ENCODE measurements at regions not wholly inside any gene's neighbourhood (a gene's known extent, or its start where the extent isn't known, plus 50 kb on each side); places are given as distances from the start of the nearest gene placed in this dataset.

- DNase-seq: no peak
- no peak for TF ChIP-seq CTCF (IDR thresholded peaks at IDR 0.05)
- 44% methylated on average over 5 of the region's 9 CpGs for WGBS (ENCODE audit: insufficient coverage)
- Histone ChIP-seq H3K4me2 (replicated peaks; ENCODE audit: extremely low read depth, low read length, poor library complexity, severe bottlenecking) (no peak overlapping the region), H3K27ac (ENCODE audit: low read depth in 1 of 2, low read length in 2 of 2) (no peak overlapping the region), H4K20me1 (ENCODE audit: insufficient read depth, low read length) (no peaks in the 10 kb centered on the region), H3K27me3 (ENCODE audit: control insufficient read depth in 2 of 2, insufficient read depth in 2 of 2, low read length in 2 of 2) (no peaks in the 10 kb centered on the region), H3K36me3 (replicated peaks in 1 of 2; ENCODE audit: control insufficient read depth in 1 of 2, insufficient read depth in 2 of 2, low read length in 2 of 2) (no peaks in the 10 kb centered on the region), H3K4me1 (ENCODE audit: control insufficient read depth in 1 of 2, insufficient read depth in 2 of 2, low read length in 2 of 2) (no peaks in the 10 kb centered on the region), H2AFZ (ENCODE audit: insufficient read depth, low read depth, low read length, poor library complexity, severe bottlenecking) (no peak overlapping the region), H3K79me2 (ENCODE audit: insufficient read depth, low read length) (no peaks in the 10 kb centered on the region), H3K9ac (ENCODE audit: insufficient read depth, low read length, poor library complexity, severe bottlenecking) (no peak overlapping the region), H3K4me3 (replicated peaks in 1 of 3; ENCODE audit: low read depth in 2 of 3, low read length in 3 of 3) (no peak overlapping the region), H3K9me3 (replicated peaks in 1 of 2; ENCODE audit: control insufficient read depth in 1 of 2, insufficient read depth in 1 of 2, low read length in 2 of 2) (peaks cover 3% of the 10 kb centered on the region in 2 donors)
- Mint-ChIP-seq H3K27me3 (ENCODE audit: low read depth in 3 of 3) (peaks cover 0 to 6% (median 0%) of the 10 kb centered on the region in 3 donors), H3K9me3 (peaks cover 0 to 26% (median 4%) of the 10 kb centered on the region in 7 donors), H3K27ac (peak overlapping the region in 1 of 7 donors; percentile 23), H3K4me3 (no peak overlapping the region), H3K4me1 (no peaks in the 10 kb centered on the region), H3K36me3 (no peaks in the 10 kb centered on the region)
- intact Hi-C loops (cut with micrococcal nuclease): no loop called here
Measured at GRCh38 chr13:34627509-34628208, 314.4 kb upstream of the NBEA start.

DNA sequence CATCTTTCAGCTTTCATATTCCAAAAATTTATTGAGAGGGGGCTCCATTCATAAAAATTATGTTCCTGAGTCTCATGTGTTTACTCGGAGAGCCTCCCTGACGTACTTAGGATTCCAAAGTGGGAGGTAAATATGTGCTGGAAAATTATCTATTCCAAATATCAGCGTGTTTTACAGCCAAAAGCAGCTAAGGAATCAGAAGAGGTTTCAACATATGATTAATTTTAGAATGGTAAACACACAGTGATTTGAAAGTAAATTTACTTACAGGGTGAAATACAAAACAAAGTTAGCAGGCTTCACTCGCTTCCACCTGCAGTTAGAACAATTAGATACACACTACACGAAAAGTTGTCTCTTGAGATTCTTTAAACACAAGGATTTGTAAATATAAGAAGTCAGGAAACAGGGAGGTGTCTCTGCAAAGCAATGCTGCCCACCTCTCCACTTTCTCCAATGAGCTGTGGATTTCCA, 313.8 kb upstream of the NBEA start:
- Histone ChIP-seq H3K27me3 (ENCODE audit: control insufficient read depth in 2 of 2, insufficient read depth in 2 of 2, low read length in 2 of 2) (no peaks in the 10 kb centered on the region), H2AFZ (ENCODE audit: insufficient read depth, low read depth, low read length, poor library complexity, severe bottlenecking) (no peak overlapping the region), H3K4me1 (ENCODE audit: control insufficient read depth in 1 of 2, insufficient read depth in 2 of 2, low read length in 2 of 2) (no peaks in the 10 kb centered on the region), H3K27ac (ENCODE audit: low read depth in 1 of 2, low read length in 2 of 2) (no peak overlapping the region), H3K36me3 (replicated peaks in 1 of 2; ENCODE audit: control insufficient read depth in 1 of 2, insufficient read depth in 2 of 2, low read length in 2 of 2) (no peaks in the 10 kb centered on the region), H3K4me3 (replicated peaks in 1 of 3; ENCODE audit: low read depth in 2 of 3, low read length in 3 of 3) (no peak overlapping the region), H3K4me2 (replicated peaks; ENCODE audit: extremely low read depth, low read length, poor library complexity, severe bottlenecking) (no peak overlapping the region), H3K9ac (ENCODE audit: insufficient read depth, low read length, poor library complexity, severe bottlenecking) (no peak overlapping the region), H4K20me1 (ENCODE audit: insufficient read depth, low read length) (no peaks in the 10 kb centered on the region), H3K79me2 (ENCODE audit: insufficient read depth, low read length) (no peaks in the 10 kb centered on the region), H3K9me3 (replicated peaks in 1 of 2; ENCODE audit: control insufficient read depth in 1 of 2, insufficient read depth in 1 of 2, low read length in 2 of 2) (peaks cover 3% of the 10 kb centered on the region in 2 donors)
- intact Hi-C loops (cut with micrococcal nuclease): no loop called here
- Mint-ChIP-seq H3K4me1 (no peaks in the 10 kb centered on the region), H3K9me3 (peaks cover 0 to 22% (median 4%) of the 10 kb centered on the region in 7 donors), H3K4me3 (no peak overlapping the region), H3K27ac (no peak overlapping the region), H3K36me3 (no peaks in the 10 kb centered on the region), H3K27me3 (ENCODE audit: low read depth in 3 of 3) (peaks cover 0 to 4% (median 0%) of the 10 kb centered on the region in 3 donors)
- no CpG with 5 or more reads among the region's 5 CpGs for WGBS (ENCODE audit: insufficient coverage)
- no peak for DNase-seq
- TF ChIP-seq CTCF (IDR thresholded peaks at IDR 0.05): no peak
